H1 (cell line): ENCODE measurements at regions not wholly inside any gene's neighbourhood (a gene's known extent, or its start where the extent isn't known, plus 50 kb on each side); places are given as distances from the start of the nearest gene placed in this dataset.

Source experiments
- CTCF ChIA-PET: fragments of 300-600 bp; sonication (Branson Sonifier 250); formaldehyde crosslinking; loops from one replicate; lab custom pipeline; 2021; ENCODE audit not compliant: partially characterized antibody; lab: Charles Lee
- POLR2A ChIA-PET: fragments of 300-600 bp; sonication (Branson Sonifier 250); formaldehyde crosslinking; loops from one replicate; lab custom pipeline; 2021; ENCODE audit warnings: inconsistent platforms; ENCODE audit not compliant: partially characterized antibody; lab: Charles Lee
- DNase-seq, 2 experiments: peaks; one replicate each; pipeline versions ENCODE4 v3.0.0 to v3.0.0-alpha.2; 2010 to 2022; ENCODE audit warnings: low spot score in 2 of 2, low read depth in 1 of 2, mixed read lengths in 1 of 2
- FAIRE-seq: peaks from 2 replicates; lab custom pipeline; 2011; peaks lifted over from hg19 to GRCh38; lab: Jason Lieb, UNC
- H2AFZ ChIP-seq: 2 replicates; pipeline ENCODE4 v1.8.1; 2012; ENCODE audit warnings: low read length, inconsistent platforms
- H2AK5ac ChIP-seq: 2 replicates; pipeline ENCODE4 v1.6.1; 2013; ENCODE audit warnings: low read depth, low read length
- H2BK120ac ChIP-seq: replicated peaks from 2 replicates; pipeline ENCODE3; 2013; ENCODE audit warnings: low read depth, low read length, inconsistent platforms
- H2BK12ac ChIP-seq: 2 replicates; pipeline ENCODE4 v1.6.1; 2013; ENCODE audit warnings: low read depth, low read length
- H2BK15ac ChIP-seq: 2 replicates; pipeline ENCODE4 v1.6.1; 2013; ENCODE audit warnings: low read length
- H2BK20ac ChIP-seq: 2 replicates; pipeline ENCODE4 v1.6.1; 2013; ENCODE audit warnings: low read length
- H2BK5ac ChIP-seq: 2 replicates; pipeline ENCODE4 v1.6.1; 2013; ENCODE audit warnings: low read depth, low read length
- H3K14ac ChIP-seq: 2 replicates; pipeline ENCODE4 v1.6.1; 2013; ENCODE audit warnings: inconsistent platforms; ENCODE audit not compliant: insufficient read length
- H3K18ac ChIP-seq: 2 replicates; pipeline ENCODE4 v1.6.1; 2013; ENCODE audit warnings: low read length; ENCODE audit errors: extremely low read depth
- H3K23ac ChIP-seq: 2 replicates; pipeline ENCODE4 v1.6.1; 2013; ENCODE audit warnings: inconsistent platforms; ENCODE audit not compliant: insufficient read length
- H3K23me2 ChIP-seq: 2 replicates; pipeline ENCODE4 v1.6.1; 2013; ENCODE audit warnings: low read depth, low read length
- H3K27ac ChIP-seq: 2 replicates; pipeline ENCODE4 v1.6.1; 2011; ENCODE audit warnings: low read depth, low read length, inconsistent platforms
- H3K27me3 ChIP-seq, 4 experiments: replicated peaks in 1 of 4; 1 replicate in 1 of 4; 2 replicates in 3 of 4; pipeline versions ENCODE4 v1.6.1 to v1.8.1; 2011 to 2013; ENCODE audit warnings: low read length in 3 of 4, mild to moderate bottlenecking in 3 of 4, inconsistent platforms in 2 of 4, mixed read lengths in 2 of 4, moderate library complexity in 1 of 4; ENCODE audit not compliant: control insufficient read depth in 3 of 4, insufficient read depth in 3 of 4; ENCODE audit errors: extremely low read depth in 1 of 4
- H3K36me3 ChIP-seq, 4 experiments: 2 replicates each; pipeline versions ENCODE4 v1.6.1 to v1.8.1; 2011 to 2013; ENCODE audit warnings: mild to moderate bottlenecking in 4 of 4, low read length in 3 of 4, moderate library complexity in 2 of 4, control low read depth in 1 of 4, inconsistent platforms in 1 of 4; ENCODE audit not compliant: insufficient read depth in 4 of 4, control insufficient read depth in 2 of 4
- H3K4ac ChIP-seq: replicated peaks from 2 replicates; pipeline ENCODE3; 2013; ENCODE audit warnings: low read length, low read depth, mixed read lengths, inconsistent platforms; ENCODE audit not compliant: insufficient read length
- H3K4me1 ChIP-seq, 4 experiments: replicated peaks in 1 of 4; 1 replicate in 1 of 4; 2 replicates in 3 of 4; pipeline versions ENCODE4 v1.6.1 to v1.8.1; 2011 to 2013; ENCODE audit warnings: low read length in 3 of 4, inconsistent platforms in 2 of 4, mixed read lengths in 1 of 4; ENCODE audit not compliant: insufficient read depth in 4 of 4, control insufficient read depth in 3 of 4
- H3K4me2 ChIP-seq, 2 experiments: 2 replicates each; pipeline versions ENCODE4 v1.6.1 to v1.8.1; 2011 to 2013; ENCODE audit warnings: low read depth in 2 of 2, low read length in 2 of 2, control low read depth in 1 of 2, inconsistent platforms in 1 of 2, mild to moderate bottlenecking in 1 of 2; ENCODE audit not compliant: insufficient read depth in 1 of 2
- H3K4me3 ChIP-seq, 4 experiments: fragments of 200-600, 300-600 bp in 1 of 4; sonication (generic), shearing (Covaris generic), sonication (Bioruptor Twin) in 1 of 4; 2 replicates each; pipeline versions ENCODE4 v1.5.1 to v1.8.1; 2011 to 2016; ENCODE audit warnings: low read length in 4 of 4, low read depth in 3 of 4, control low read depth in 2 of 4, inconsistent platforms in 2 of 4, mild to moderate bottlenecking in 2 of 4, mixed read lengths in 1 of 4, moderate library complexity in 1 of 4; ENCODE audit not compliant: insufficient read depth in 2 of 4; ENCODE audit errors: extremely low read depth in 1 of 4
- H3K56ac ChIP-seq: replicated peaks from 2 replicates; pipeline ENCODE3; 2013; ENCODE audit warnings: low read depth, mild to moderate bottlenecking, mixed read lengths, low read length, inconsistent platforms; ENCODE audit not compliant: insufficient read length
- H3K79me1 ChIP-seq: 2 replicates; pipeline ENCODE4 v1.6.1; 2013; ENCODE audit warnings: low read depth, low read length, control low read depth
- H3K79me2 ChIP-seq, 2 experiments: 2 replicates each; pipeline versions ENCODE4 v1.6.1 to v1.8.1; 2012 to 2013; ENCODE audit warnings: low read length in 2 of 2, mild to moderate bottlenecking in 2 of 2, inconsistent platforms in 1 of 2; ENCODE audit not compliant: insufficient read depth in 2 of 2, control insufficient read depth in 1 of 2
- H3K9ac ChIP-seq, 4 experiments: replicated peaks in 1 of 4; 1 replicate in 1 of 4; 2 replicates in 3 of 4; pipeline versions ENCODE4 v1.6.1 to v1.8.1; 2011 to 2013; ENCODE audit warnings: low read depth in 3 of 4, low read length in 3 of 4, control low read depth in 2 of 4, mild to moderate bottlenecking in 2 of 4, moderate library complexity in 2 of 4, inconsistent platforms in 1 of 4; ENCODE audit errors: extremely low read depth in 1 of 4
- H3K9me3 ChIP-seq, 2 experiments: 2 replicates each; pipeline versions ENCODE4 v1.6.1 to v1.8.1; 2012 to 2013; ENCODE audit warnings: mild to moderate bottlenecking in 2 of 2, moderate library complexity in 2 of 2, control low read depth in 1 of 2, inconsistent platforms in 1 of 2, low read depth in 1 of 2, low read length in 1 of 2, mixed read lengths in 1 of 2; ENCODE audit not compliant: insufficient read depth in 2 of 2
- H4K20me1 ChIP-seq, 2 experiments: replicated peaks in 1 of 2; 2 replicates each; pipeline versions ENCODE3 to v1.8.1; 2011 to 2013; ENCODE audit warnings: inconsistent platforms in 2 of 2, low read length in 2 of 2, mild to moderate bottlenecking in 1 of 2; ENCODE audit not compliant: insufficient read depth in 2 of 2, control insufficient read depth in 1 of 2
- H4K5ac ChIP-seq: 2 replicates; pipeline ENCODE4 v1.6.1; 2013; ENCODE audit warnings: low read length, low read depth, mixed read lengths, inconsistent platforms; ENCODE audit not compliant: insufficient read length
- H4K8ac ChIP-seq: 2 replicates; pipeline ENCODE4 v1.8.0; 2013; ENCODE audit warnings: mild to moderate bottlenecking, moderate library complexity, low read length, inconsistent platforms; ENCODE audit not compliant: insufficient read depth; ENCODE audit errors: extremely low read depth
- H4K91ac ChIP-seq: replicated peaks from 2 replicates; pipeline ENCODE3; 2013; ENCODE audit warnings: low read length, mixed read lengths, inconsistent platforms; ENCODE audit not compliant: insufficient read length
- BRCA1 ChIP-seq: IDR thresholded peaks from 2 replicates; pipeline ENCODE4 v1.6.1; 2012; ENCODE audit warnings: low read depth, low read length, improper control_type of control experiment
- CBX5 ChIP-seq: fragments of 300-800, 300-1000 bp; sonication (generic); IDR thresholded peaks from 2 replicates; pipeline ENCODE4 v1.7.1; 2016; ENCODE audit warnings: antibody characterized with exemption, low read length, low read depth
- RFX5 ChIP-seq: IDR thresholded peaks from 2 replicates; pipeline ENCODE4 v1.6.1; 2011; ENCODE audit warnings: low read depth, low read length, improper control_type of control experiment, borderline replicate concordance
- SP1 ChIP-seq: IDR thresholded peaks from 2 replicates; pipeline ENCODE4 v1.6.1; 2011; ENCODE audit warnings: low read depth, low read length
- SP2 ChIP-seq: IDR thresholded peaks from 2 replicates; pipeline ENCODE4 v1.6.1; 2012; ENCODE audit warnings: mild to moderate bottlenecking, low read length, inconsistent platforms
- TCF12 ChIP-seq: IDR thresholded peaks from 2 replicates; pipeline ENCODE4 v1.6.1; 2011; ENCODE audit warnings: low read depth, mild to moderate bottlenecking, low read length
- WGBS, 2 experiments: shearing (Covaris generic) in 1 of 2; methylation state at CpG; one replicate each; pipeline versions ENCODE4 v1.1.6 to v1.1.7; 2013 to 2015; ENCODE audit warnings: low lambda C conversion rate in 2 of 2, mixed read lengths in 2 of 2, inconsistent platforms in 1 of 2, low coverage in 1 of 2, missing lambda C conversion rate in 1 of 2; ENCODE audit not compliant: insufficient replicate concordance in 2 of 2, insufficient coverage in 1 of 2, insufficient read length in 1 of 2; ENCODE audit errors: extremely low coverage in 1 of 2, missing lambda C conversion rate in 1 of 2; 5-methylcytosine and 5-hydroxymethylcytosine counted together
- TF ChIP-seq, protein P1 (sequence below): IDR thresholded peaks from 2 replicates; pipeline ENCODE4 v1.6.1; 2011; ENCODE audit warnings: low read length, improper control_type of control experiment
- TF ChIP-seq, protein P2 (sequence below): IDR thresholded peaks from 2 replicates; pipeline ENCODE4 v1.6.1; 2012; ENCODE audit warnings: inconsistent platforms
- TF ChIP-seq, protein P3 (sequence below): IDR thresholded peaks from 2 replicates; pipeline ENCODE4 v1.6.1; 2011; ENCODE audit warnings: low read depth, mild to moderate bottlenecking, low read length; ENCODE audit not compliant: insufficient read depth

DNA sequence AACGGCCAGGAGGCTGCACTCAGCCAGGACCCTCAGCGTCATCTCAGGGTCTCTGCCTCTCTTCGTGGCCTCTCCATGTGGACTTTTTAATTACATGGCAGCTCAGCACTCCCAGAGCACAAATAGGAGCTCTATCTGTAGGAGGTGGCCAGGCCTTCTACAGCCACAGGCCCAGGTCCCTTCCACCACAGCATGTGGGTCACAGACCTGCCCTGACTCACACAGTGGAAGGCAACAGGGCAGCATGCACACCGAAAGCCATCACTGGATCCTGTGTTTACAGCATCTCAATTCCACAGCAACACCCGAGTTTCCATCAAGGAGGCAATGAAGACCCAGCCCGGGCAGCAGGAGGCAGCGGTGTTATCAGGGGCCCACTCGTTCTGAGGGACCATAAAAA lies 65.8 kb upstream of the CD93 start:
- H3K4me2 ChIP-seq: no peak overlapping the region
- no peak overlapping the region for H3K27ac ChIP-seq
- no peak for TF ChIP-seq TCF12
- TF ChIP-seq BRCA1: no peak
- TF ChIP-seq, protein P1, sequence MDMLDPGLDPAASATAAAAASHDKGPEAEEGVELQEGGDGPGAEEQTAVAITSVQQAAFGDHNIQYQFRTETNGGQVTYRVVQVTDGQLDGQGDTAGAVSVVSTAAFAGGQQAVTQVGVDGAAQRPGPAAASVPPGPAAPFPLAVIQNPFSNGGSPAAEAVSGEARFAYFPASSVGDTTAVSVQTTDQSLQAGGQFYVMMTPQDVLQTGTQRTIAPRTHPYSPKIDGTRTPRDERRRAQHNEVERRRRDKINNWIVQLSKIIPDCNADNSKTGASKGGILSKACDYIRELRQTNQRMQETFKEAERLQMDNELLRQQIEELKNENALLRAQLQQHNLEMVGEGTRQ: no peak
- no peak for TF ChIP-seq SP2
- TF ChIP-seq, protein P2, sequence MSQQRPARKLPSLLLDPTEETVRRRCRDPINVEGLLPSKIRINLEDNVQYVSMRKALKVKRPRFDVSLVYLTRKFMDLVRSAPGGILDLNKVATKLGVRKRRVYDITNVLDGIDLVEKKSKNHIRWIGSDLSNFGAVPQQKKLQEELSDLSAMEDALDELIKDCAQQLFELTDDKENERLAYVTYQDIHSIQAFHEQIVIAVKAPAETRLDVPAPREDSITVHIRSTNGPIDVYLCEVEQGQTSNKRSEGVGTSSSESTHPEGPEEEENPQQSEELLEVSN: no peak
- no peak for TF ChIP-seq CBX5
- TF ChIP-seq RFX5: no peak
- TF ChIP-seq SP1: no peak
- TF ChIP-seq, protein P3, sequence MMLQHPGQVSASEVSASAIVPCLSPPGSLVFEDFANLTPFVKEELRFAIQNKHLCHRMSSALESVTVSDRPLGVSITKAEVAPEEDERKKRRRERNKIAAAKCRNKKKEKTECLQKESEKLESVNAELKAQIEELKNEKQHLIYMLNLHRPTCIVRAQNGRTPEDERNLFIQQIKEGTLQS: no peak

More for the DNA sequence above, 65.8 kb upstream of the CD93 start:
- no peak overlapping the region for H3K14ac ChIP-seq
- no peak overlapping the region for H2BK120ac ChIP-seq
- ChIA-PET POLR2A (no interaction called here), CTCF (interaction anchor here (1.0 to 2.2 kb wide), 4 partner anchors 11 to 66 kb away, joined by 3 to 5 read pairs (median 3); partner anchors contain the start of gene CD93)
- no peak overlapping the region for H3K56ac ChIP-seq
- H3K79me1 ChIP-seq: no peaks in the 10 kb centered on the region
- H3K79me2 ChIP-seq: no peaks in the 10 kb centered on the region
- H4K8ac ChIP-seq: no peak overlapping the region
- 0 out of 2 replicates have a peak overlapping the region, but pooled peaks have one; percentile 68 for H2BK12ac ChIP-seq
- H3K27me3 ChIP-seq: no peaks in the 10 kb centered on the region
- H2AK5ac ChIP-seq: no peak overlapping the region
- H3K4me3 ChIP-seq: no peak overlapping the region
- H3K4me1 ChIP-seq: peaks cover 0 to 3% (median 2%) of the 10 kb centered on the region in 4 experiments; a peak in 3 of 7 replicates
- FAIRE-seq: no peak
- peak overlapping the region; percentile 52; the same call in 1 of the 2 replicates for H2BK5ac ChIP-seq
- no peak overlapping the region for H3K23ac ChIP-seq
- no peaks in the 10 kb centered on the region for H4K20me1 ChIP-seq
- H2BK15ac ChIP-seq: 0 out of 2 replicates have a peak overlapping the region, but pooled peaks have one; percentile 46
- no peaks in the 10 kb centered on the region for H3K36me3 ChIP-seq
- peak in 1 of 2 experiments; percentile 26 for DNase-seq
- H2BK20ac ChIP-seq: peak overlapping the region; percentile 93; the same call in 1 of the 2 replicates
- H3K4ac ChIP-seq: no peak overlapping the region
- no peak overlapping the region for H2AFZ ChIP-seq
- H3K18ac ChIP-seq: 0 out of 2 replicates have a peak overlapping the region, but pooled peaks have one; percentile 16
- no peak overlapping the region for H4K5ac ChIP-seq
- no peak overlapping the region for H3K9ac ChIP-seq
- H3K23me2 ChIP-seq: 0 out of 2 replicates have a peak, but pooled peaks cover 2% of the 10 kb centered on the region
- 88% methylated on average over 8 of the region's 8 CpGs; no CpG with 5 or more reads in 1 of the 2 experiments for WGBS, 2 experiments
- H3K9me3 ChIP-seq: no peaks in the 10 kb centered on the region
- peak overlapping the region; percentile 12 for H4K91ac ChIP-seq
